AG04450 (cell line): ENCODE measurements at regions not wholly inside any gene's neighbourhood (a gene's known extent, or its start where the extent isn't known, plus 50 kb on each side); places are given as distances from the start of the nearest gene placed in this dataset.

Experiments
- CTCF ChIA-PET: fragments of 300-600, 350-600 bp; formaldehyde crosslinking; extraction: SDS; loops from one replicate; lab custom pipeline; 2022; ENCODE audit warnings: antibody characterized with exemption, inconsistent platforms; lab: Charles Lee
- POLR2A ChIA-PET: fragments of 350-600 bp; formaldehyde crosslinking; extraction: SDS; loops from one replicate; lab custom pipeline; 2021; ENCODE audit warnings: antibody characterized with exemption, inconsistent platforms; lab: Yijun Ruan, JAX
- DNase-seq: peaks from one replicate; pipeline ENCODE4 v3.0.0-alpha.2; 2011; ENCODE audit warnings: low read depth, low spot score
- H3K27ac ChIP-seq: one replicate; pipeline ENCODE4 v1.5.1; 2012; ENCODE audit warnings: low read depth, low read length, control low read depth
- H3K27me3 ChIP-seq: one replicate; pipeline ENCODE4 v1.6.0; 2012; ENCODE audit warnings: low read length; ENCODE audit not compliant: control insufficient read depth, insufficient read depth
- H3K4me3 ChIP-seq: 2 replicates; pipeline ENCODE4 v1.5.1; 2011; ENCODE audit warnings: mild to moderate bottlenecking, low read depth, low read length, control low read depth
- H3K9me3 ChIP-seq: 2 replicates; pipeline ENCODE4 v1.5.1; 2012; ENCODE audit warnings: low read length; ENCODE audit not compliant: control insufficient read depth, insufficient read depth
- CTCF ChIP-seq: IDR thresholded peaks from 2 replicates; pipeline ENCODE4 v1.5.1; 2011; ENCODE audit warnings: low read depth, low read length, control low read depth, inconsistent platforms

- H3K9me3 ChIP-seq: no peaks in the 10 kb centered on the region
- POLR2A ChIA-PET: no interaction called here
- H3K27me3 ChIP-seq: peaks cover 7% of the 10 kb centered on the region
- no peak overlapping the region for H3K27ac ChIP-seq
- TF ChIP-seq CTCF: no peak
- H3K4me3 ChIP-seq: no peak overlapping the region
- CTCF ChIA-PET: no interaction called here
- no peak for DNase-seq
These were observed 112.6 kb downstream of the LRIG2 start for GRCh38 chr1:113185463-113186104.

GRCh38 chr1:113190078-113190477, 117.1 kb downstream of the LRIG2 start:
- TF ChIP-seq CTCF: no peak
- POLR2A ChIA-PET: no interaction called here

GRCh38 chr1:113190930-113191329, 117.9 kb downstream of the LRIG2 start:
- Histone ChIP-seq H3K4me3 (no peak overlapping the region), H3K27ac (no peak overlapping the region), H3K27me3 (peaks cover 14% of the 10 kb centered on the region), H3K9me3 (no peaks in the 10 kb centered on the region; the same call in 1 of the 2 replicates)
- DNase-seq: no peak
- no peak for TF ChIP-seq CTCF
- ChIA-PET POLR2A (no interaction called here), CTCF (no interaction called here)

More at GRCh38 chr1:113190078-113190477, 117.1 kb downstream of the LRIG2 start:
- Histone ChIP-seq H3K27ac (no peak overlapping the region), H3K9me3 (no peaks in the 10 kb centered on the region; the same call in 1 of the 2 replicates), H3K27me3 (peaks cover 12% of the 10 kb centered on the region), H3K4me3 (no peak overlapping the region)
- CTCF ChIA-PET: no interaction called here
- DNase-seq: no peak

GRCh38 chr1:113191579-113192076, 118.6 kb downstream of the LRIG2 start:
- POLR2A ChIA-PET: no interaction called here
- H3K27me3 ChIP-seq: peaks cover 14% of the 10 kb centered on the region
- TF ChIP-seq CTCF: no peak

GRCh38 chr1:113192242-113192641, 119.2 kb downstream of the LRIG2 start:
- no peak for DNase-seq
- no peak overlapping the region for H3K4me3 ChIP-seq
- H3K27ac ChIP-seq: no peak overlapping the region
- H3K27me3 ChIP-seq: peaks cover 14% of the 10 kb centered on the region
- POLR2A ChIA-PET: no interaction called here
- no peaks in the 10 kb centered on the region; the same call in 1 of the 2 replicates for H3K9me3 ChIP-seq
- TF ChIP-seq CTCF: no peak
- CTCF ChIA-PET: no interaction called here

More at GRCh38 chr1:113191579-113192076, 118.6 kb downstream of the LRIG2 start:
- CTCF ChIA-PET: no interaction called here
- Histone ChIP-seq H3K27ac (no peak overlapping the region), H3K4me3 (no peak overlapping the region), H3K9me3 (no peaks in the 10 kb centered on the region; the same call in 1 of the 2 replicates)
- DNase-seq: no peak
